HCT116 (cell line): ENCODE measurements at regions not wholly inside any gene's neighbourhood (a gene's known extent, or its start where the extent isn't known, plus 50 kb on each side); places are given as distances from the start of the nearest gene placed in this dataset.

Source experiments
- ATAC-seq: fragments of 200-7000 bp; cut with Tn5 transposase; 2 replicates; pipeline ENCODE4 v1.9.1; 2020; ENCODE audit warnings: mild to moderate bottlenecking, moderate library complexity
- BruUV-seq: library from RNA; stranded (reverse); fragments of 400-500 nt; replicated peaks from 2 replicates; lab custom pipeline; 2021; lab: Mats Ljungman, UMichigan
- CTCF ChIA-PET: fragments of 300-600 bp; sonication (Branson Sonifier 250); formaldehyde crosslinking; loops from one replicate; lab custom pipeline; 2021; ENCODE audit warnings: antibody characterized with exemption; lab: Charles Lee
- POLR2A ChIA-PET: fragments of 300-600, 350-600 bp; sonication (Branson Sonifier 250); formaldehyde crosslinking; loops from one replicate; lab custom pipeline; 2021; ENCODE audit warnings: antibody characterized with exemption; lab: Charles Lee
- RAD21 ChIA-PET, 2 experiments: fragments of 300-600 bp; sonication (Branson Sonifier 250); formaldehyde crosslinking; loops; one replicate each; lab custom pipeline; 2023; ENCODE audit warnings: low total read pairs in 2 of 2; ENCODE audit not compliant: uncharacterized antibody in 2 of 2, unreplicated experiment in 2 of 2, low non-redundant PET in 1 of 2; lab: Charles Lee
- DNase-seq: peaks from one replicate; pipeline ENCODE4 v3.0.0-alpha.2; 2010; ENCODE audit warnings: low read depth, low spot score
- H2AFZ ChIP-seq: fragments of 200-600 bp; shearing (Covaris generic), sonication (generic); 2 replicates; pipeline ENCODE4 v1.6.1; 2017; ENCODE audit warnings: low read depth, mixed run types, mixed read lengths, antibody characterized with exemption, low read length; ENCODE audit not compliant: poor library complexity, severe bottlenecking
- H3K27ac ChIP-seq: 2 replicates; pipeline ENCODE4 v1.5.1; 2012; ENCODE audit warnings: low read depth, low read length
- H3K27me3 ChIP-seq: fragments of 200-600 bp; sonication (generic); 2 replicates; pipeline ENCODE4 v1.6.1; 2016; ENCODE audit warnings: mixed run types, low read length, mixed read lengths; ENCODE audit not compliant: insufficient read depth
- H3K36me3 ChIP-seq, 2 experiments: fragments of 200-500 bp in 1 of 2; fragments of 200-600 bp in 1 of 2; sonication (Bioruptor generic) in 1 of 2; sonication (generic) in 1 of 2; 2 replicates each; pipeline versions ENCODE4 v1.5.1 to v1.6.1; 2014 to 2016; ENCODE audit warnings: low read length in 2 of 2, inconsistent platforms in 1 of 2, mixed read lengths in 1 of 2, mixed run types in 1 of 2; ENCODE audit not compliant: insufficient read depth in 2 of 2, control insufficient read depth in 1 of 2
- H3K4me1 ChIP-seq, 2 experiments: fragments of 200-600 bp in 1 of 2; sonication (generic) in 1 of 2; 2 replicates each; pipeline versions ENCODE4 v1.5.1 to v1.6.1; 2012 to 2017; ENCODE audit warnings: low read length in 2 of 2, inconsistent platforms in 1 of 2, mild to moderate bottlenecking in 1 of 2, mixed read lengths in 1 of 2, mixed run types in 1 of 2, moderate library complexity in 1 of 2; ENCODE audit not compliant: insufficient read depth in 2 of 2, control insufficient read depth in 1 of 2
- H3K4me2 ChIP-seq: fragments of 200-600 bp; sonication (generic); 2 replicates; pipeline ENCODE4 v1.6.1; 2017; ENCODE audit warnings: mixed run types, low read length, mixed read lengths
- H3K4me3 ChIP-seq, 2 experiments: fragments of 200-600 bp in 1 of 2; sonication (generic) in 1 of 2; replicated peaks in 1 of 2; 2 replicates each; pipeline ENCODE4 v1.5.1; 2011 to 2016; ENCODE audit warnings: low read length in 2 of 2, control low read depth in 1 of 2, low read depth in 1 of 2, mild to moderate bottlenecking in 1 of 2, mixed read lengths in 1 of 2, mixed run types in 1 of 2
- H3K79me2 ChIP-seq: fragments of 200-600 bp; sonication (generic); 2 replicates; pipeline ENCODE4 v1.6.1; 2017; ENCODE audit warnings: mild to moderate bottlenecking, mixed run types, low read length, moderate library complexity, mixed read lengths; ENCODE audit not compliant: insufficient read depth
- H3K9ac ChIP-seq: fragments of 200-600 bp; sonication (generic); 2 replicates; pipeline ENCODE4 v1.6.1; 2016; ENCODE audit warnings: low read length, mixed read lengths
- H3K9me2 ChIP-seq: fragments of 200-600 bp; sonication (generic), shearing (Covaris generic); 2 replicates; pipeline ENCODE4 v1.6.1; 2017; ENCODE audit warnings: mixed run types, mild to moderate bottlenecking, moderate library complexity; ENCODE audit not compliant: insufficient read depth
- H3K9me3 ChIP-seq, 2 experiments: fragments of 200-500 bp in 1 of 2; fragments of 200-600 bp in 1 of 2; sonication (Bioruptor generic) in 1 of 2; sonication (generic) in 1 of 2; 2 replicates each; pipeline ENCODE4 v1.6.1; 2014 to 2017; ENCODE audit warnings: low read length in 2 of 2, mixed read lengths in 2 of 2, inconsistent platforms in 1 of 2, low read depth in 1 of 2, mild to moderate bottlenecking in 1 of 2, mixed run types in 1 of 2, moderate library complexity in 1 of 2; ENCODE audit not compliant: control insufficient read depth in 1 of 2, insufficient read depth in 1 of 2
- H4K20me1 ChIP-seq: fragments of 200-600 bp; sonication (generic), shearing (Covaris generic); 2 replicates; pipeline ENCODE4 v1.6.1; 2017; ENCODE audit warnings: mixed run types, mild to moderate bottlenecking, moderate library complexity; ENCODE audit not compliant: insufficient read depth
- CEBPB ChIP-seq: IDR thresholded peaks from 2 replicates; pipeline ENCODE4 v1.6.1; 2012; ENCODE audit warnings: low read depth
- ELF1 ChIP-seq: IDR thresholded peaks from 2 replicates; pipeline ENCODE4 v1.6.1; 2012; ENCODE audit warnings: low read depth, borderline replicate concordance
- EZH2 ChIP-seq: fragments of 200-600 bp; sonication (generic); IDR thresholded peaks from 2 replicates; pipeline ENCODE4 v1.6.1; 2017; ENCODE audit warnings: antibody characterized with exemption, mixed run types
- POLR2A ChIP-seq: IDR thresholded peaks from 2 replicates; pipeline ENCODE4 v1.7.0; 2011; ENCODE audit warnings: borderline replicate concordance; ENCODE audit not compliant: insufficient read depth, insufficient read length; ENCODE audit errors: extremely low read depth
- RAD21 ChIP-seq: IDR thresholded peaks from 2 replicates; pipeline ENCODE4 v1.6.1; 2012; ENCODE audit warnings: low read depth, mild to moderate bottlenecking
- SRF ChIP-seq: IDR thresholded peaks from 2 replicates; pipeline ENCODE4 v1.6.1; 2012; ENCODE audit warnings: low read depth
- ZFX ChIP-seq: fragments of 450-650 bp; IDR thresholded peaks from 2 replicates; pipeline ENCODE4 v1.6.1; 2017
- ZNF274 ChIP-seq: fragments of 200-500 bp; sonication (Bioruptor generic); IDR thresholded peaks from 2 replicates; pipeline ENCODE4 v1.6.1; 2014; ENCODE audit warnings: mild to moderate bottlenecking, low read depth, low read length, inconsistent platforms
- intact Hi-C: fragments of 100-400 bp; cut with micrococcal nuclease; formaldehyde crosslinking; loops from 2 replicates; pipeline ENCODE4 v1.10.0; 2022
- TF ChIP-seq, protein P1 (sequence below): IDR thresholded peaks from 2 replicates; pipeline ENCODE4 v1.6.1; 2011; ENCODE audit warnings: mild to moderate bottlenecking, low read length, moderate library complexity; ENCODE audit not compliant: insufficient replicate concordance; ENCODE audit errors: extremely low read depth
- TF ChIP-seq, protein P2 (sequence below): IDR thresholded peaks from 2 replicates; pipeline ENCODE4 v1.6.1; 2012
- TF ChIP-seq, protein P3 (sequence below), 3 experiments: fragments of 200-600 bp in 1 of 3; sonication (generic) in 1 of 3; IDR thresholded peaks in 2 of 3; conservative IDR thresholded peaks in 1 of 3; 2 replicates each; pipeline ENCODE4 v1.5.1; 2012 to 2017; ENCODE audit warnings: low read depth in 2 of 3, low read length in 2 of 3, antibody characterized with exemption in 1 of 3, borderline replicate concordance in 1 of 3, control low read depth in 1 of 3, mild to moderate bottlenecking in 1 of 3, mixed read lengths in 1 of 3, mixed run types in 1 of 3, moderate library complexity in 1 of 3; ENCODE audit not compliant: insufficient read depth in 1 of 3

GRCh38 chr21:16187603-16188301 is 458.0 kb downstream of the USP25 start:
- no peak overlapping the region for H3K9ac ChIP-seq
- H3K79me2 ChIP-seq, result no peaks in the 10 kb centered on the region
- H4K20me1 ChIP-seq, result no peaks in the 10 kb centered on the region
- no peak for TF ChIP-seq ZFX
- TF ChIP-seq POLR2A, result no peak
- TF ChIP-seq CEBPB, result no peak
- TF ChIP-seq, protein P1, sequence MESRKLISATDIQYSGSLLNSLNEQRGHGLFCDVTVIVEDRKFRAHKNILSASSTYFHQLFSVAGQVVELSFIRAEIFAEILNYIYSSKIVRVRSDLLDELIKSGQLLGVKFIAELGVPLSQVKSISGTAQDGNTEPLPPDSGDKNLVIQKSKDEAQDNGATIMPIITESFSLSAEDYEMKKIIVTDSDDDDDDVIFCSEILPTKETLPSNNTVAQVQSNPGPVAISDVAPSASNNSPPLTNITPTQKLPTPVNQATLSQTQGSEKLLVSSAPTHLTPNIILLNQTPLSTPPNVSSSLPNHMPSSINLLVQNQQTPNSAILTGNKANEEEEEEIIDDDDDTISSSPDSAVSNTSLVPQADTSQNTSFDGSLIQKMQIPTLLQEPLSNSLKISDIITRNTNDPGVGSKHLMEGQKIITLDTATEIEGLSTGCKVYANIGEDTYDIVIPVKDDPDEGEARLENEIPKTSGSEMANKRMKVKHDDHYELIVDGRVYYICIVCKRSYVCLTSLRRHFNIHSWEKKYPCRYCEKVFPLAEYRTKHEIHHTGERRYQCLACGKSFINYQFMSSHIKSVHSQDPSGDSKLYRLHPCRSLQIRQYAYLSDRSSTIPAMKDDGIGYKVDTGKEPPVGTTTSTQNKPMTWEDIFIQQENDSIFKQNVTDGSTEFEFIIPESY, result no peak
- no peak for TF ChIP-seq ZNF274
- TF ChIP-seq, protein P2, sequence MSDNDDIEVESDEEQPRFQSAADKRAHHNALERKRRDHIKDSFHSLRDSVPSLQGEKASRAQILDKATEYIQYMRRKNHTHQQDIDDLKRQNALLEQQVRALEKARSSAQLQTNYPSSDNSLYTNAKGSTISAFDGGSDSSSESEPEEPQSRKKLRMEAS, result no peak
- TF ChIP-seq, all 23 proteins: peak for 0
- peaks cover 3 to 10% of the 10 kb centered on the region in 2 experiments; a peak in 2 of 4 replicates for H3K9me3 ChIP-seq
- no peaks in the 10 kb centered on the region for H3K36me3 ChIP-seq
- H3K4me2 ChIP-seq, result no peak overlapping the region
- H2AFZ ChIP-seq, result no peak overlapping the region
- intact Hi-C loops, result no loop called here
- ChIA-PET RAD21 (no interaction called here), POLR2A (no interaction called here), CTCF (no interaction called here)
- BruUV-seq, result no TSS peak
- ATAC-seq, result no peak
- H3K27ac ChIP-seq, result no peak overlapping the region
- H3K4me1 ChIP-seq, result no peaks in the 10 kb centered on the region
- DNase-seq, result no peak
- H3K27me3 ChIP-seq, result no peaks in the 10 kb centered on the region
- no peak overlapping the region for H3K4me3 ChIP-seq
- H3K9me2 ChIP-seq, result no peaks in the 10 kb centered on the region

- Histone ChIP-seq H3K27me3 (no peaks in the 10 kb centered on the region), H3K9me2 (no peaks in the 10 kb centered on the region), H3K36me3 (no peaks in the 10 kb centered on the region), H3K4me1 (no peaks in the 10 kb centered on the region), H3K4me2 (no peak overlapping the region), H4K20me1 (no peaks in the 10 kb centered on the region), H3K4me3 (no peak overlapping the region), H3K79me2 (no peaks in the 10 kb centered on the region), H3K27ac (no peak overlapping the region), H3K9me3 (peaks cover 3 to 19% of the 10 kb centered on the region in 2 experiments; a peak in 2 of 4 replicates), H3K9ac (no peak overlapping the region), H2AFZ (no peak overlapping the region)
- DNase-seq, result no peak
- CTCF ChIA-PET, result no interaction called here
- RAD21 ChIA-PET, result no interaction called here
- TF ChIP-seq CEBPB (no peak), SRF (no peak), RAD21 (no peak), ELF1 (no peak), EZH2 (no peak)
- TF ChIP-seq, protein P3, sequence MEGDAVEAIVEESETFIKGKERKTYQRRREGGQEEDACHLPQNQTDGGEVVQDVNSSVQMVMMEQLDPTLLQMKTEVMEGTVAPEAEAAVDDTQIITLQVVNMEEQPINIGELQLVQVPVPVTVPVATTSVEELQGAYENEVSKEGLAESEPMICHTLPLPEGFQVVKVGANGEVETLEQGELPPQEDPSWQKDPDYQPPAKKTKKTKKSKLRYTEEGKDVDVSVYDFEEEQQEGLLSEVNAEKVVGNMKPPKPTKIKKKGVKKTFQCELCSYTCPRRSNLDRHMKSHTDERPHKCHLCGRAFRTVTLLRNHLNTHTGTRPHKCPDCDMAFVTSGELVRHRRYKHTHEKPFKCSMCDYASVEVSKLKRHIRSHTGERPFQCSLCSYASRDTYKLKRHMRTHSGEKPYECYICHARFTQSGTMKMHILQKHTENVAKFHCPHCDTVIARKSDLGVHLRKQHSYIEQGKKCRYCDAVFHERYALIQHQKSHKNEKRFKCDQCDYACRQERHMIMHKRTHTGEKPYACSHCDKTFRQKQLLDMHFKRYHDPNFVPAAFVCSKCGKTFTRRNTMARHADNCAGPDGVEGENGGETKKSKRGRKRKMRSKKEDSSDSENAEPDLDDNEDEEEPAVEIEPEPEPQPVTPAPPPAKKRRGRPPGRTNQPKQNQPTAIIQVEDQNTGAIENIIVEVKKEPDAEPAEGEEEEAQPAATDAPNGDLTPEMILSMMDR (IDR thresholded peaks at IDR 0.05 in 2 of 3, conservative IDR thresholded peaks at IDR 0.05 in 1 of 3; ENCODE audit: borderline replicate concordance in 1 of 3, insufficient read depth in 1 of 3, low read depth in 2 of 3, low read length in 2 of 3), result no peak
- TF ChIP-seq, protein P2, result no peak
- POLR2A ChIA-PET, result no interaction called here
- no peak for ATAC-seq
- no TSS peak for BruUV-seq
- intact Hi-C loops, result no loop called here
Observed at GRCh38 chr21:16192902-16193301, 463.1 kb downstream of the USP25 start.
